ENCODE measurements at regions not wholly inside any gene's neighbourhood (a gene's known extent, or its start where the extent isn't known, plus 50 kb on each side); places are given as distances from the start of the nearest gene placed in this dataset.

GRCh38 chr1:177566495-177566894 lies 395.7 kb downstream of the BRINP2 start:
- no peak for TF ChIP-seq CTCF (IDR thresholded peaks at IDR 0.05; ENCODE audit: low read depth, low read length, poor library complexity, severe bottlenecking)
- no peak for TF ChIP-seq EZH2phosphoT487 (IDR thresholded peaks at IDR 0.05; ENCODE audit: borderline replicate concordance, low read length)

All from DOHH2 (cell line).